ENCODE measurements at regions not wholly inside any gene's neighbourhood (a gene's known extent, or its start where the extent isn't known, plus 50 kb on each side); places are given as distances from the start of the nearest gene placed in this dataset.

GRCh38 chr12:93254911-93255310, 122.8 kb upstream of the NUDT4 start:
- no peak for FAIRE-seq

- FAIRE-seq = no peak
These were observed 121.3 kb upstream of the NUDT4 start for GRCh38 chr12:93256256-93256969.

GRCh38 chr12:93261505-93262094, 116.1 kb upstream of the NUDT4 start:
- FAIRE-seq = no peak

- no peak for FAIRE-seq
These were observed 104.7 kb upstream of the NUDT4 start for GRCh38 chr12:93272997-93273396.

GRCh38 chr12:93273834-93274564, 103.7 kb upstream of the NUDT4 start:
- FAIRE-seq = no peak

- no peak for FAIRE-seq
These were observed 102.8 kb upstream of the NUDT4 start for GRCh38 chr12:93274937-93275336.

- FAIRE-seq = no peak
These were observed 102.1 kb upstream of the NUDT4 start for GRCh38 chr12:93275589-93275988.

GRCh38 chr12:93279565-93280412, 97.9 kb upstream of the NUDT4 start:
- FAIRE-seq = no peak

- no peak for FAIRE-seq
These were observed 90.6 kb upstream of the NUDT4 start for GRCh38 chr12:93287149-93287548.

GRCh38 chr12:93288626-93289025, 89.1 kb upstream of the NUDT4 start:
- no peak for FAIRE-seq

GRCh38 chr12:93290391-93290790, 87.3 kb upstream of the NUDT4 start:
- no peak for FAIRE-seq

GRCh38 chr12:93292213-93292612, 85.5 kb upstream of the NUDT4 start:
- FAIRE-seq = no peak

- no peak for FAIRE-seq
These were observed 84.8 kb upstream of the NUDT4 start for GRCh38 chr12:93292731-93293566.

- FAIRE-seq = no peak
These were observed 80.7 kb upstream of the NUDT4 start for GRCh38 chr12:93297032-93297431.

- FAIRE-seq = no peak
These were observed 80.2 kb upstream of the NUDT4 start for GRCh38 chr12:93297536-93297935.

- FAIRE-seq = no peak
These were observed 78.4 kb upstream of the NUDT4 start for GRCh38 chr12:93299262-93299846.

- no peak for FAIRE-seq
These were observed 77.1 kb upstream of the NUDT4 start for GRCh38 chr12:93300611-93301021.

- FAIRE-seq = no peak
These were observed 75.1 kb upstream of the NUDT4 start for GRCh38 chr12:93302331-93303229.

- no peak for FAIRE-seq
These were observed 71.1 kb upstream of the NUDT4 start for GRCh38 chr12:93306636-93307035.

GRCh38 chr12:93308281-93308680, 69.4 kb upstream of the NUDT4 start:
- FAIRE-seq = no peak

- no peak for FAIRE-seq
These were observed 65.9 kb upstream of the NUDT4 start for GRCh38 chr12:93311827-93312226.
